Upper lobe of right lung (tissue), 1 donor: ENCODE measurements at regions not wholly inside any gene's neighbourhood (a gene's known extent, or its start where the extent isn't known, plus 50 kb on each side); places are given as distances from the start of the nearest gene placed in this dataset.
"Not testable (repeated sequence)": the region's sequence is repeated elsewhere in the genome, so short reads cannot be mapped to it uniquely, and the experiment has no call there.

Experiments
- ATAC-seq: fragments of 200-7000 bp; cut with Tn5 transposase; one replicate; pipeline ENCODE4 v1.9.1; 2020; ENCODE audit warnings: mild to moderate bottlenecking, moderate library complexity
- DNase-seq: peaks from one replicate; pipeline ENCODE4 v3.0.0-alpha.2; 2020
- H3K27ac ChIP-seq: fragments of 200-600 bp; one replicate; pipeline ENCODE4 v1.8.0; 2022
- H3K27me3 ChIP-seq: fragments of 200-600 bp; one replicate; pipeline ENCODE4 v1.8.0; 2022; ENCODE audit warnings: mild to moderate bottlenecking
- H3K36me3 ChIP-seq: fragments of 200-600 bp; one replicate; pipeline ENCODE4 v1.8.0; 2022
- H3K4me1 ChIP-seq: fragments of 200-600 bp; one replicate; pipeline ENCODE4 v1.8.0; 2022
- H3K4me3 ChIP-seq: fragments of 200-600 bp; one replicate; pipeline ENCODE4 v1.8.0; 2022; ENCODE audit warnings: mild to moderate bottlenecking
- H3K9me3 ChIP-seq: fragments of 200-600 bp; one replicate; pipeline ENCODE4 v1.8.0; 2022
- intact Hi-C: fragments of 100-400 bp; cut with DNase I; formaldehyde crosslinking; loops from one replicate; pipeline ENCODE4 v1.11.0; 2022
- donor health status: DM: no; HTN: yes; CAD: no; lungs with severe emphysema.

DNA sequence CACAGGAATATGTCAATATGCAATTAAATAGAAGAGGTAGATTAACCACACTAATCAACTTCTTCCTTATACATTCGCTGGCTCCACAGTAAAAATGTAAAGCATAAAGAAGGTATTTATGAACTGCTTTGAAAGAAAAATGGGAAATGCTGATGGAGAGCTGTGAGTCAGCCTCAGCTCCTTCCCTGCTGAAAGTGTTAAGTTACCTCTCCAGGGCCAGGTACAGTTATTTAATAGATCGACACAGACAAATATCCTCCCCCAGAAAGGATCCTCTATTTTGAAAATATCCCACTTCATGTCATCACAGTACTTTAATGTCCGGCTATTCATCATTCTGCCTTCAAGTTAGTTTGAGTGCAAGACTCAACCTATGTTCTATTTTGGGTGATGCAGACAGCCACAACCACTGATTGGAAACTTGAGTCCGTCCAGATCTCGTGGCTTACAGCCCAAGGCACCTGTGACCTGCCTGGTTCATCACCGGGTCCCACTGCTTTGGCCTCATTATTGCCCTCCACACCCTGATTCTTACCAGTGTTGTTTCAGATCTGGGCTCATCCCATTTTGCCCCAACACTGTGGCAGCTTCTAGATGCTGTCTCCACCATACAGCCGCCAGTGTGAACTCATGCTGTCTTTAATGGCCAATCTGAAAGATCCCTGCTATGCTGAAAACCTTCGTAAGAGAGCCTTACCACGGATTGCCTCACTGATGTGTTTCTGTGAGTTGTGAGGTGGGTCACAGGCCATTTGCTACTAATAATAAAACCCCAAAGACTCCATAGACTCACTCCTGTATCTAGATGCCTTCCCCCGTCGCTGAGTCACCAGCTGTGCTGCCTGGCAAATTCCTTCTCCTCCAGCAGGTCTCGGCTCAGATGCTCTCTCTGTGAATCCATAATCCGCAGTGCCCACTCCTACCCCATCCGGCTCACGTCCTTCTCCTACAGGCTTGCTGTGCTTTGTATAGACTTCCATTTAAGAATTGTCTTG lies 56.2 kb upstream of the DDAH1 start:
- H3K36me3 ChIP-seq, DNase-seq, ATAC-seq, H3K27me3 ChIP-seq, H3K9me3 ChIP-seq, H3K27ac ChIP-seq, intact Hi-C loops, H3K4me1 ChIP-seq, H3K4me3 ChIP-seq: not testable (repeated sequence)

DNA sequence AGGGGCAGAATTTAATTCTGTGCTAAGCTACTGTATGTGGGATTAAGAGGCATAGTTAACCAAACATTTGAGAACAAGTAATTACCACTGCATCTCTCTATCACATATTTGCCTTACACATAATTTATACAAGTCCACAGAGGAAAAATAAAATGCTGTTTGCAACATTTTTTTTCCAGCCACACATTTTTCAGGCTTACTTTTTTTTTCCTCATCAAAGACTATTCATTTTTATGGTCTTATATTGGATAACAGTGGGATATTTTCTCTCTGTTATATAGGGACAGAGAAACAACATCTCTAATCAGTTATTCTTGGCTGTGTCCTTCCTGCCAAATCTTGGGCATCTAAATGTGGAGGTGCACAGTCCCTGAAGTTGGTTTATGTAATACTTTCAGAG lies 57.5 kb upstream of the DDAH1 start:
- H3K4me3 ChIP-seq, intact Hi-C loops, H3K27ac ChIP-seq, ATAC-seq, H3K4me1 ChIP-seq, H3K27me3 ChIP-seq, H3K9me3 ChIP-seq, DNase-seq, H3K36me3 ChIP-seq: not testable (repeated sequence)

DNA sequence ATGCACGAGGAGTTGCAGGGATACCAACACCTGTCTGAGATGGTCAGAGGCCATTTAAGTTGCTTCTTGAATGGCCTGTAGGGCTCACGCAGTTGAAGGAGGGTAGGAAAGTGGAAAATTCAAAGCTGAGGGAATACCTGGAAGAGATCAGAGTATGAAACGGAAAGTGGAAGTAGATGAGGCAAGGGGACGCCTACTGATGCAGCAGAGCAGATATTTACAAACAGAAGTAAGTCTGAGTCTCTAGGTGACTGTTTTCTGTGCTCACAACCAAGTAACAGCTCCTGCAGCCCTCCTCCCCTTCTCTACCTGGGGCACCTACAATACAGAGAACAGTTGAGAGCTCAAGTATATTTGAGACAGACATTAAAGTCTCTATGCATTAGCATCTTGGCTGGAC lies 57.5 kb upstream of the CCN1 start:
- H3K9me3 ChIP-seq, H3K27ac ChIP-seq, H3K4me3 ChIP-seq, H3K27me3 ChIP-seq, ATAC-seq, intact Hi-C loops, H3K36me3 ChIP-seq, DNase-seq, H3K4me1 ChIP-seq: not testable (repeated sequence)

DNA sequence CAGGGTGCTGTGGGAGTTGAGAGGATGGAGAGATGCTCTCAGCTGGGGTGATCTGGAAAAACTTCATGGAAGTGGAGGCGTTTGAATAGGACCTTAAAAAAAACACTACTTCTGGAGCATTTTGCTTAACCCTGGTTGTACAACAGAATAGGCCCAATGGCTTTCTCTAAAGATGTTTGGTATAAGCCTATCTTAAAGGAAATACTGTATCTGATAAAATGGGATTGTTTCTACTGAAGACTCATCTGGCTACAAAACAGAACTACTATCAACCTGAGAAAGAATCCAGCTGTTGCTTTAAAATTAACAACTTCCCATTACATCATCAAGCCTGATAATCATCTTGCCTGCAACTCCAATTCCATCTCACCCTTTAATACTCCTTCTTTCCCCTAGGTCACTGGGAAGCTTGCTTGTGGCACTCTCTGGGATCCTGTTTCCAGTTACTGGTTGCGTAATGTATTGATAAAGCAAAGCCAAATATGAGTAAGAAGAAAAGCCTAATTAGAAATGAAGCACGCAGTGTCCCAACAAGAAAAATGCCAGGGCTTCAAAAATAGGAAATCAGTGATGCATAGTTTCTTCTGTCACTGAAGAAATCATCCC lies 56.2 kb upstream of the CCN1 start:
- H3K36me3 ChIP-seq, intact Hi-C loops, H3K27me3 ChIP-seq, H3K4me3 ChIP-seq, H3K27ac ChIP-seq, H3K9me3 ChIP-seq, ATAC-seq, H3K4me1 ChIP-seq, DNase-seq: not testable (repeated sequence)

DNA sequence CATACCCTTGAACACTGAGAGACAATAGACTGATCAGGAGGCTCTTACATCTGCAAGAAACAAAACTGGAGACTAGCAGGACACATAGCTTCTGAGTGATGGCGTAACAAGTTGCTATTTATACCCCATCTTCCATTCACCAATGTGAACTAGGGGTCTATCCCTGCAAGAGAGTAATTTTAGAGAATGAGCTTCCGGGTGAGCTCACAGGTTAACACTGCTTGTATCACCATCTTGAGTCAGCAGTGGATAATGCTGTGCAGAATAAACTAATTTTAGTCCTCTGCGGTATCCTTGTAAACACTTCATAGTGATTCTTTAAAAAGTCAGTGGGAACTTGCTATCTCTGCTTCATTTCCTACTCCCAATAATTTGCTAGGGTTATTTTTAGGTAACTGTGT lies 55.0 kb upstream of the CCN1 start:
- ATAC-seq, H3K4me1 ChIP-seq, H3K4me3 ChIP-seq, intact Hi-C loops, H3K9me3 ChIP-seq, H3K27ac ChIP-seq, H3K27me3 ChIP-seq, H3K36me3 ChIP-seq, DNase-seq: not testable (repeated sequence)

DNA sequence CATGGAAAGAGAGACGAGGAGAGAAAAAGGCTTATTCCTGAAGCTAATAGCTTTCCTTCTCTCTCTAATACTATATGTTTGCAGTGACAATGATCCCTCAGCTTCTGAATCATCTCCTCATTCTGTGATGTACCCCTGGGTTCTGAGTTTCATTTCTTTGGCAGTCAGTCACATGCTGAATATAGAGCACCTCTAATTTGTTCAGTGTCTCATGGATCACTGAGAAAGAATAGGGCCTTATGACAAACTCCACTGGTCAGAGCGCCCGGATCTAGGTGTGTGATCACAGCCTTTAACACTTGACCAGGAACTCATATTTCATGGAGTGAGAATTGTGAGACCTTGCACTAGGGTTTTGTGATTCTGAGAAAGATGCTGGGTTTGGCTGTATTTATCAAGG lies 54.3 kb upstream of the CCN1 start:
- DNase-seq, intact Hi-C loops, H3K27me3 ChIP-seq, ATAC-seq, H3K4me3 ChIP-seq, H3K36me3 ChIP-seq, H3K9me3 ChIP-seq, H3K27ac ChIP-seq, H3K4me1 ChIP-seq: not testable (repeated sequence)

DNA sequence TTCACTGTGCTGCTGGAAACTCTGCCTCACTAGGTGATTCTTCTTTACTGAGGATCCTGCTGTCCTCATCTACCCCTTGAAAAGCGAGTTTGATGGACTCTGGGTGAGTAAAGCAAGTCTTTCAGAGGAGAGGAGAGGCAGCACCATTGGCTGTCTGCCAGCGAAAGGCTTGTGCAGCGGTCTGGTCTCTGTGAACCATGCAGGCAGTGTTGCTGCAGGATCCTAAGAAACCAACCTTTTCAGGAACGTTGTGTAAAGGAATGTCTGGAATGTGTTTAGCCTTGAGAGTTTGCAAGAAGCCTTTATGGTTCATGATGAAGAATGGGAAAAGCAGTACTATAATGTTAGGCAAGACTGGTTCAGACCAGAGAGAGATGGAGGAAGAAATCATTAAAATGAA lies 53.4 kb upstream of the CCN1 start:
- ATAC-seq = peak; percentile 80
- H3K4me3 ChIP-seq, H3K4me1 ChIP-seq, intact Hi-C loops, H3K27me3 ChIP-seq, H3K9me3 ChIP-seq, H3K36me3 ChIP-seq, H3K27ac ChIP-seq: not testable (repeated sequence)
- DNase-seq = peak; percentile 80
